ENCODE measurements at regions not wholly inside any gene's neighbourhood (a gene's known extent, or its start where the extent isn't known, plus 50 kb on each side); places are given as distances from the start of the nearest gene placed in this dataset.

DNA sequence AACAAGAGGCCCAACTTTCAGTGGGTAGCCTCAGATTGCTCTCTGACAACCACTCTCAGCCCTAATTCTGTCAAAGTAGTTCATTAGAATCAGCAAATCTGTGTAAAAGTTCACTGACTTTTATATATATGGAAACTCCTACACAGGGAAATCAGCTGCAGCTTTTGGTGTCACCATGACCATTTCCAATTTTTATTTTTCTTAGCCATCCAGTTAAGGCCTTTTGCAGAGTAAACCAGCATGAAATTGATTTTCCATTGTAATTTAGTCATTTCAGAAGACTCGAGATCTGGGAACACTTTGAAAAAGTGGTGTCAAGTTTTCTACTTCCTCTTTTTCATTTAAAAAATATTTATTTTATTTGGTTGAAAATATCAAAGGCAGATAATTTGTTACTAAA is 263.2 kb downstream of the TMEM182 start:
- Histone ChIP-seq H3K36me3 (ENCODE audit: insufficient read depth, low read length) (no peaks in the 10 kb centered on the region), H3K27ac (ENCODE audit: low read depth, low read length) (no peak overlapping the region), H3K9me3 (ENCODE audit: control insufficient read depth in 1 of 2, low read length in 2 of 2) (no peaks in the 10 kb centered on the region), H3K4me3 (ENCODE audit: low read length in 2 of 2) (no peak overlapping the region), H3K27me3 (ENCODE audit: insufficient read depth, low read length) (no peaks in the 10 kb centered on the region), H3K4me1 (ENCODE audit: insufficient read depth, low read length) (no peaks in the 10 kb centered on the region)
- H3K4me3 Mint-ChIP-seq: no peak overlapping the region
- ChIA-PET POLR2A (ENCODE audit: partially characterized antibody) (no interaction called here), CTCF (ENCODE audit: partially characterized antibody) (no interaction called here)
- no peaks in the 10 kb centered on the region for H3K4me1 Mint-ChIP-seq
- DNase-seq: no peak
- no peak overlapping the region for H3K27ac Mint-ChIP-seq
- H3K27me3 Mint-ChIP-seq: no peaks in the 10 kb centered on the region
- H3K36me3 Mint-ChIP-seq: no peaks in the 10 kb centered on the region
- intact Hi-C loops (cut with micrococcal nuclease): no loop called here
- H3K9me3 Mint-ChIP-seq: peaks cover 0 to 4% (median 0%) of the 10 kb centered on the region in 8 donors

DNA sequence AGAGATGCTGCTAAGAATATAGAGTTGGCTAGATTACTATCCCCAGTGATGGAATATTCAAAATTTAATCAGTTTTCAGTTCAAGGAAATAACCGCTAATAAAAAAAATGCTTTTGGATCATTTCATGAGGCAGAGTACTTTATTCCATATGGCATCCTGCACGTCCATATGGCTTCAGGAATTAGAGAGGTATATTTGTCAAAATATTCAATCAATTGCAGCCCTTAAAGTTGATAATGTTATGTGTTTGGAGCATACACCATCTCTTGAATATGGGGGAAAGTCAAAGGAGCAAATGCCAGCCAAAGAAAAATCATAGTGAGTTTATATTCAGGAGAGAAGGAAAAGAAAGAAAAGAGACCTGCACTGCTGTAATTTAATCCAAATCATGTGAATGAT is 266.4 kb downstream of the TMEM182 start:
- no peaks in the 10 kb centered on the region for H3K36me3 Mint-ChIP-seq

More for the DNA sequence above, 266.4 kb downstream of the TMEM182 start:
- peaks cover 0 to 3% (median 0%) of the 10 kb centered on the region in 8 donors for H3K9me3 Mint-ChIP-seq
- no peak overlapping the region for H3K27ac Mint-ChIP-seq
- no peaks in the 10 kb centered on the region for H3K36me3 ChIP-seq (ENCODE audit: insufficient read depth, low read length)
- H3K27ac ChIP-seq (ENCODE audit: low read depth, low read length): no peak overlapping the region
- H3K9me3 ChIP-seq (ENCODE audit: control insufficient read depth in 1 of 2, low read length in 2 of 2): no peaks in the 10 kb centered on the region
- no peaks in the 10 kb centered on the region for H3K27me3 ChIP-seq (ENCODE audit: insufficient read depth, low read length)
- no peaks in the 10 kb centered on the region for H3K27me3 Mint-ChIP-seq
- H3K4me3 Mint-ChIP-seq: no peak overlapping the region
- no peak for DNase-seq
- intact Hi-C loops (cut with micrococcal nuclease): no loop called here
- no peak overlapping the region for H3K4me3 ChIP-seq (ENCODE audit: low read length in 2 of 2)
- ChIA-PET CTCF (ENCODE audit: partially characterized antibody) (no interaction called here), POLR2A (ENCODE audit: partially characterized antibody) (no interaction called here)
- H3K4me1 ChIP-seq (ENCODE audit: insufficient read depth, low read length): no peaks in the 10 kb centered on the region
- H3K4me1 Mint-ChIP-seq: no peaks in the 10 kb centered on the region
